Lower lobe of right lung (tissue), 2 donors: ENCODE measurements at regions not wholly inside any gene's neighbourhood (a gene's known extent, or its start where the extent isn't known, plus 50 kb on each side); places are given as distances from the start of the nearest gene placed in this dataset.

Source experiments
- ATAC-seq, 2 donors: fragments of 200-7000 bp; cut with Tn5 transposase; one replicate each; pipeline ENCODE4 v1.9.1; 2020 to 2022; ENCODE audit warnings: mild to moderate bottlenecking in 2 of 2, moderate library complexity in 2 of 2
- DNase-seq: peaks from one replicate; pipeline ENCODE4 v3.0.0-alpha.2; 2020
- H3K27ac ChIP-seq: fragments of 200-600 bp; one replicate; pipeline ENCODE4 v1.8.0; 2022
- H3K27me3 ChIP-seq: fragments of 200-600 bp; one replicate; pipeline ENCODE4 v1.8.0; 2022; ENCODE audit warnings: low read depth
- H3K36me3 ChIP-seq: fragments of 200-600 bp; one replicate; pipeline ENCODE4 v1.8.0; 2022; ENCODE audit warnings: mild to moderate bottlenecking
- H3K4me1 ChIP-seq: fragments of 200-600 bp; one replicate; pipeline ENCODE4 v1.8.0; 2022
- H3K4me3 ChIP-seq: fragments of 200-600 bp; one replicate; pipeline ENCODE4 v1.8.0; 2022; ENCODE audit warnings: mild to moderate bottlenecking
- H3K9me3 ChIP-seq: fragments of 200-600 bp; one replicate; pipeline ENCODE4 v1.8.0; 2022
- CTCF ChIP-seq: fragments of 200-600 bp; IDR thresholded peaks from one replicate; pipeline ENCODE4 v1.8.0; 2022; ENCODE audit warnings: antibody characterized with exemption, mild to moderate bottlenecking
- intact Hi-C: fragments of 100-400 bp; cut with DNase I; formaldehyde crosslinking; loops from one replicate; pipeline ENCODE4 v1.11.0; 2022
- donor health status: DM: no; HTN: yes; CAD: no; lungs with severe emphysema.

GRCh38 chr5:155295111-155295510 lies 281.6 kb downstream of the KIF4B start:
- no peak for TF ChIP-seq CTCF
- DNase-seq (no peak), ATAC-seq (no peak)
- no peak overlapping the region for H3K27ac ChIP-seq
- no peaks in the 10 kb centered on the region for H3K9me3 ChIP-seq
- intact Hi-C loops: no loop called here
- no peaks in the 10 kb centered on the region for H3K36me3 ChIP-seq
- H3K27me3 ChIP-seq: no peaks in the 10 kb centered on the region
- no peaks in the 10 kb centered on the region for H3K4me1 ChIP-seq
- no peak overlapping the region for H3K4me3 ChIP-seq

- Histone ChIP-seq H3K27ac (no peak overlapping the region), H3K9me3 (no peaks in the 10 kb centered on the region), H3K36me3 (no peaks in the 10 kb centered on the region), H3K27me3 (no peaks in the 10 kb centered on the region), H3K4me3 (no peak overlapping the region), H3K4me1 (no peaks in the 10 kb centered on the region)
- TF ChIP-seq CTCF: no peak
- intact Hi-C loops: no loop called here
- DNase-seq: no peak
- peak in 1 of 2 donors; percentile 37 for ATAC-seq
These were observed 285.9 kb downstream of the KIF4B start for GRCh38 chr5:155299386-155300005.

- H3K9me3 ChIP-seq: no peaks in the 10 kb centered on the region
- intact Hi-C loops: no loop called here
- H3K27ac ChIP-seq: no peak overlapping the region
- H3K36me3 ChIP-seq: no peaks in the 10 kb centered on the region
- no peaks in the 10 kb centered on the region for H3K4me1 ChIP-seq
- no peaks in the 10 kb centered on the region for H3K27me3 ChIP-seq
- DNase-seq (no peak), ATAC-seq (no peak)
- no peak overlapping the region for H3K4me3 ChIP-seq
- TF ChIP-seq CTCF: no peak
These were observed 289.6 kb downstream of the KIF4B start for GRCh38 chr5:155303120-155303519.

- no peak overlapping the region for H3K4me3 ChIP-seq
- no peak overlapping the region for H3K27ac ChIP-seq
- DNase-seq: no peak
- H3K4me1 ChIP-seq: no peaks in the 10 kb centered on the region
- intact Hi-C loops: no loop called here
- TF ChIP-seq CTCF: no peak
- H3K36me3 ChIP-seq: no peaks in the 10 kb centered on the region
- H3K9me3 ChIP-seq: no peaks in the 10 kb centered on the region
- ATAC-seq: no peak
- H3K27me3 ChIP-seq: no peaks in the 10 kb centered on the region
These were observed 293.7 kb downstream of the KIF4B start for GRCh38 chr5:155307229-155307628.

DNA sequence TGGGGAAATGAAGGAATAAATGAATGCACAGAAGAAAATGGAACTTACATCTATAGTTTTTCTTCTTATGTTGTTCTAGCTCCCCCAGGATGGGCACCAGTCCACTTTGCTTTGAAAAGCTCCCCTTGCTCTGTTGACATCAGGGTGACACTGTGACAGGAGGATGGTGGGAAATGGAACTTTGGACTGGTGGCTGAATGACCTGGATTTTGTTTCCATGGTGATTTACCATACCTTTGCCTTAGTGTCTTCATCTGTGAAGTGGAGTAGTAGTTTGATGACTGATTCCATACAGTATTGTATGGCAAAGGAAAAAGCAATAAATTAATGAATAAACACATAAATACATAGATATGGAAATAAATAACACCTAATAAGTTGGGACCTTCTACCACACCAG lies 294.7 kb downstream of the KIF4B start:
- no peaks in the 10 kb centered on the region for H3K9me3 ChIP-seq
- TF ChIP-seq CTCF: no peak
- no peaks in the 10 kb centered on the region for H3K36me3 ChIP-seq
- H3K27ac ChIP-seq: no peak overlapping the region
- no peaks in the 10 kb centered on the region for H3K4me1 ChIP-seq
- ATAC-seq (no peak), DNase-seq (no peak)
- H3K4me3 ChIP-seq: no peak overlapping the region
- intact Hi-C loops: no loop called here
- no peaks in the 10 kb centered on the region for H3K27me3 ChIP-seq
